Ovary (tissue), 7 donors: ENCODE measurements at regions not wholly inside any gene's neighbourhood (a gene's known extent, or its start where the extent isn't known, plus 50 kb on each side); places are given as distances from the start of the nearest gene placed in this dataset.

Source experiments
- DNase-seq, 5 donors: peaks; one replicate each; pipeline ENCODE4 v3.0.0-alpha.2; 2019 to 2020
- H3K27ac ChIP-seq, 2 donors: fragments of 200-600 bp; one replicate each; pipeline versions ENCODE4 v1.5.1 to v1.8.0; 2019 to 2022
- H3K27me3 ChIP-seq: fragments of 200-600 bp; one replicate; pipeline ENCODE4 v1.8.0; 2022
- H3K36me3 ChIP-seq: fragments of 200-600 bp; sonication (generic); one replicate; pipeline ENCODE4 v1.5.1; 2019
- H3K4me1 ChIP-seq: one replicate; pipeline ENCODE4 v1.8.1; 2013; ENCODE audit warnings: mild to moderate bottlenecking, moderate library complexity; ENCODE audit not compliant: insufficient read depth
- H3K4me3 ChIP-seq: fragments of 200-600 bp; sonication (generic); one replicate; pipeline ENCODE4 v1.5.1; 2017
- H3K9me3 ChIP-seq, 2 donors: fragments of 200-600 bp in 1 of 2; sonication (generic) in 1 of 2; one replicate each; pipeline versions ENCODE4 v1.5.1 to v1.8.1; 2013 to 2019; ENCODE audit warnings: mild to moderate bottlenecking in 1 of 2, moderate library complexity in 1 of 2
- CTCF ChIP-seq, 3 donors: fragments of 450-650 bp in 2 of 3; fragments of 200-600 bp in 1 of 3; IDR thresholded peaks; one replicate each; pipeline versions ENCODE4 v1.5.1 to v1.8.0; 2016 to 2022; ENCODE audit warnings: antibody characterized with exemption in 3 of 3, mild to moderate bottlenecking in 1 of 3
- EP300 ChIP-seq: sonication (generic); formaldehyde crosslinking; IDR thresholded peaks from one replicate; pipeline ENCODE4 v1.6.1; 2017; ENCODE audit warnings: antibody characterized with exemption
- POLR2A ChIP-seq: fragments of 450-650 bp; IDR thresholded peaks from one replicate; pipeline ENCODE4 v1.6.1; 2017; ENCODE audit warnings: antibody characterized with exemption, mild to moderate bottlenecking, moderate library complexity
- WGBS, 3 donors: extraction: QIAGEN DNeasy Blood & Tissue Kit in 1 of 3; methylation state at CpG; one replicate each; pipeline versions ENCODE4 v1.1.5 to v1.1.7; 2013 to 2017; 5-methylcytosine and 5-hydroxymethylcytosine counted together
- intact Hi-C, 4 donors: fragments of 100-400 bp; cut with DNase I; formaldehyde crosslinking; loops; one replicate each; pipeline versions ENCODE4 v1.11.0 to v1.15.1; 2022 to 2023
- donor health status: DM: no; HTN: no; CAD: no; lungs with moderate emphysema.
- donor health status: DM: no; HTN: no; CAD: no.
- donor health status: Bipolar disorder and iron deficiency.
- donor health status: DM: no; HTN: no; CAD: no.
- donor health status: DM: yes; HTN: yes; CAD: no.

DNA sequence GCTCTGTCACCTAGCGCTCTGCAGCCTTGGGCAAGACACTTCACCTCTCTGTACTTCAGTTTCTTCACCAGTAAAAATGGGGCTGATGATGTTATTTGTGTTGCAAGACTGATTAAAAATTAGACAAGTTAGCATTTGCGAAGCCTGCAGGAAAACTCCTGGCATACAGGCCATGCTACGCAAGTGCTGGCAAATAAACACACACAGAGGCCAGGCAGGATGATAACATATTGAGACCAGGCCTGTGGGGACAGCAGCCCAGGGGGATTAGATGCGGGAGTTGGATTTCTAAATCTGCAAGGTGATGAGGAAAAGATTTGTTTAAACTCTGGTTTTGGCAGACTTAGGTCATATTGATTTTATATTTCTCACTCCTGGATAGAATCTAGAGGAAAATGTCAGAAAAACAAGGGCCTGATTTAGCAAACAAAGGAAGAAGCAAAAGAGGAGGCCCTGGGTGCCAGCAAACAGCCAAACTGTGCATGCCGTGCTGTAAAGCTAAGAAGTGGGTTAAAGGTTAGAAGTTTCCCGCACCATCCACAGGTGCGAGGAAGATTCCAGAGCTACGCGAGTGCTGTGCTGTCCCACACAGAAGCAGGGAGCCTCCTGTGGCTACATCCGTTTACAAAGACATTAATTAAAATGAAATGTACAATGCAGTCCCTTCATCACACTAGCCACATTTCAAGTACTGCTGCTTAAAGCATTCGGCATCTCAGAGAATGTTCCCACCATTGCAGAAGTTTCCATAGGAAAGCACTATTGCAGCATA lies 532.2 kb downstream of the NPHP4 start:
- 61 to 67% (median 65%) methylated on average over 11 of the region's 11 CpGs for whole genome bisulfite sequencing, 3 donors

DNA sequence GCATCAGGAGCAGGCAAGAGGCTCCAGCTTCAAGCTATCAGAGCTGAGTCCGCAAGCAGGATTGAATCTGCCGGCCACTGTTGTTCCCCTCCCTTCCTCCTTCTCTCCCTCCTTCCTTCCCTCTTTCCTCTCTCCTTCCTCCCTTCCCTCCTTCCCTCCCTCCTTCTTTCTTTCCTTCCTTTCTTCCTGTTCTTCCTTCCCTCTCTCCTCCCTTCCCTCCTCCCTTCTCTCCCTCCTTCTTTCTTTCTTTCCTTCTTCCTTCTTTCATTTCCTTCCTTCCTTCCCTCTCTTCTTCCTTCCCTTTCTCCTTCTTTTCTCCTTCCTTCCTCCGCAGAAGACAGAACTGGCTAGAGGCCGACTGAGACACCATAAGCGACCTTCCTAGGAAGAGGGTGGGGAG lies 534.0 kb downstream of the NPHP4 start:
- WGBS, 3 donors, result 70 to 80% (median 73%) methylated on average over 5 of the region's 5 CpGs
- no peaks in the 10 kb centered on the region for H3K36me3 ChIP-seq
- H3K4me3 ChIP-seq, result no peak overlapping the region
- H3K9me3 ChIP-seq, result no peaks in the 10 kb centered on the region
- no peak for DNase-seq
- intact Hi-C loops, result no loop called here
- no peaks in the 10 kb centered on the region for H3K27me3 ChIP-seq
- H3K4me1 ChIP-seq, result no peaks in the 10 kb centered on the region
- TF ChIP-seq CTCF (IDR thresholded peaks at IDR 0.05), result no peak
- no peak for TF ChIP-seq POLR2A
- TF ChIP-seq EP300, result no peak
- H3K27ac ChIP-seq, result no peak overlapping the region

More for the DNA sequence above, 532.2 kb downstream of the NPHP4 start:
- Histone ChIP-seq H3K4me3 (no peak overlapping the region), H3K4me1 (no peaks in the 10 kb centered on the region), H3K36me3 (no peaks in the 10 kb centered on the region), H3K27me3 (no peaks in the 10 kb centered on the region), H3K9me3 (no peaks in the 10 kb centered on the region), H3K27ac (no peak overlapping the region)
- TF ChIP-seq EP300 (no peak), CTCF (IDR thresholded peaks at IDR 0.05) (no peak), POLR2A (no peak)
- intact Hi-C loops, result no loop called here
- DNase-seq, result no peak

GRCh38 chr1:5456090-5456811 lies 536.0 kb downstream of the NPHP4 start:
- intact Hi-C loops, result no loop called here
- WGBS, 3 donors, result 39 to 44% (median 41%) methylated on average over 16 of the region's 16 CpGs
- no peak for DNase-seq
- H3K9me3 ChIP-seq, result no peaks in the 10 kb centered on the region
- no peak overlapping the region for H3K27ac ChIP-seq
- TF ChIP-seq EP300 (no peak), CTCF (IDR thresholded peaks at IDR 0.05) (no peak), POLR2A (no peak)
- no peaks in the 10 kb centered on the region for H3K4me1 ChIP-seq
- no peaks in the 10 kb centered on the region for H3K36me3 ChIP-seq
- no peak overlapping the region for H3K4me3 ChIP-seq
- H3K27me3 ChIP-seq, result no peaks in the 10 kb centered on the region

- no peaks in the 10 kb centered on the region for H3K4me1 ChIP-seq
- no peak for DNase-seq
- TF ChIP-seq POLR2A, result no peak
- no peak for TF ChIP-seq EP300
- no peak for TF ChIP-seq CTCF (IDR thresholded peaks at IDR 0.05)
- no peaks in the 10 kb centered on the region for H3K27me3 ChIP-seq
- no peak overlapping the region for H3K27ac ChIP-seq
- no peaks in the 10 kb centered on the region for H3K36me3 ChIP-seq
- no peaks in the 10 kb centered on the region for H3K9me3 ChIP-seq
- intact Hi-C loops, result no loop called here
- H3K4me3 ChIP-seq, result no peak overlapping the region
- WGBS, 3 donors, result 27 to 30% (median 28%) methylated on average over 8 of the region's 8 CpGs
Measured at GRCh38 chr1:5455651-5456050, 536.6 kb downstream of the NPHP4 start.
